ENCODE measurements at regions not wholly inside any gene's neighbourhood (a gene's known extent, or its start where the extent isn't known, plus 50 kb on each side); places are given as distances from the start of the nearest gene placed in this dataset.

- TF ChIP-seq CTCF (conservative IDR thresholded peaks at IDR 0.05) (no peak), EZH2 (IDR thresholded peaks at IDR 0.05; ENCODE audit: low read depth) (no peak)
Measured at GRCh38 chr6:51509597-51509996, 577.8 kb downstream of the PKHD1 start.
